Aorta (tissue), 5 donors: ENCODE measurements at regions not wholly inside any gene's neighbourhood (a gene's known extent, or its start where the extent isn't known, plus 50 kb on each side); places are given as distances from the start of the nearest gene placed in this dataset.
A peak's percentile ranks its signal among the peaks of the same experiment; 100 is the strongest.

Source experiments
- ATAC-seq: fragments of 200-7000 bp; cut with Tn5 transposase; one replicate; pipeline ENCODE4 v1.9.1; 2022; ENCODE audit warnings: moderate library complexity; ENCODE audit not compliant: low FRiP score
- DNase-seq, 2 donors: peaks; one replicate each; pipeline ENCODE4 v3.0.0-alpha.2; 2020
- H3K27ac ChIP-seq, 2 donors: one replicate each; pipeline ENCODE4 v1.5.1; 2013; ENCODE audit warnings: low read length in 2 of 2, mild to moderate bottlenecking in 2 of 2, moderate library complexity in 2 of 2, control low read depth in 1 of 2, inconsistent platforms in 1 of 2, low read depth in 1 of 2
- H3K27me3 ChIP-seq, 2 donors: one replicate each; pipeline ENCODE4 v1.6.1; 2013; ENCODE audit warnings: control low read depth in 1 of 2, low read length in 1 of 2, mild to moderate bottlenecking in 1 of 2, moderate library complexity in 1 of 2; ENCODE audit not compliant: insufficient read depth in 2 of 2, control insufficient read depth in 1 of 2
- H3K36me3 ChIP-seq, 2 donors: one replicate each; pipeline ENCODE4 v1.6.1; 2013; ENCODE audit warnings: control low read depth in 1 of 2, low read length in 1 of 2, mild to moderate bottlenecking in 1 of 2; ENCODE audit not compliant: insufficient read depth in 2 of 2, control insufficient read depth in 1 of 2
- H3K4me1 ChIP-seq, 2 donors: one replicate each; pipeline ENCODE4 v1.6.1; 2013; ENCODE audit warnings: low read length in 2 of 2, control low read depth in 1 of 2, mild to moderate bottlenecking in 1 of 2, moderate library complexity in 1 of 2; ENCODE audit not compliant: insufficient read depth in 2 of 2, control insufficient read depth in 1 of 2
- H3K4me3 ChIP-seq, 2 donors: one replicate each; pipeline ENCODE4 v1.5.1; 2013; ENCODE audit warnings: low read length in 2 of 2, control low read depth in 1 of 2, mild to moderate bottlenecking in 1 of 2
- H3K9me3 ChIP-seq: one replicate; pipeline ENCODE4 v1.6.1; 2013; ENCODE audit warnings: mild to moderate bottlenecking, low read length; ENCODE audit not compliant: control insufficient read depth
- WGBS, 2 donors: extraction: QIAGEN DNeasy Blood & Tissue Kit; methylation state at CpG; one replicate each; pipeline ENCODE4 v1.1.7; 2013; 5-methylcytosine and 5-hydroxymethylcytosine counted together
- intact Hi-C, 2 donors: fragments of 100-400 bp; cut with DNase I; formaldehyde crosslinking; loops; one replicate each; pipeline versions ENCODE4 v1.14.2 to v1.15.0; 2022
- donor health status: healthy with polysubstance abuse.
- donor health status: Bipolar disorder and iron deficiency.
- donor health status: DM: no; HTN: no; CAD: no.
- donor health status: DM: no; HTN: no; CAD: no.
- donor health status: DM: yes; HTN: yes; CAD: no.

DNA sequence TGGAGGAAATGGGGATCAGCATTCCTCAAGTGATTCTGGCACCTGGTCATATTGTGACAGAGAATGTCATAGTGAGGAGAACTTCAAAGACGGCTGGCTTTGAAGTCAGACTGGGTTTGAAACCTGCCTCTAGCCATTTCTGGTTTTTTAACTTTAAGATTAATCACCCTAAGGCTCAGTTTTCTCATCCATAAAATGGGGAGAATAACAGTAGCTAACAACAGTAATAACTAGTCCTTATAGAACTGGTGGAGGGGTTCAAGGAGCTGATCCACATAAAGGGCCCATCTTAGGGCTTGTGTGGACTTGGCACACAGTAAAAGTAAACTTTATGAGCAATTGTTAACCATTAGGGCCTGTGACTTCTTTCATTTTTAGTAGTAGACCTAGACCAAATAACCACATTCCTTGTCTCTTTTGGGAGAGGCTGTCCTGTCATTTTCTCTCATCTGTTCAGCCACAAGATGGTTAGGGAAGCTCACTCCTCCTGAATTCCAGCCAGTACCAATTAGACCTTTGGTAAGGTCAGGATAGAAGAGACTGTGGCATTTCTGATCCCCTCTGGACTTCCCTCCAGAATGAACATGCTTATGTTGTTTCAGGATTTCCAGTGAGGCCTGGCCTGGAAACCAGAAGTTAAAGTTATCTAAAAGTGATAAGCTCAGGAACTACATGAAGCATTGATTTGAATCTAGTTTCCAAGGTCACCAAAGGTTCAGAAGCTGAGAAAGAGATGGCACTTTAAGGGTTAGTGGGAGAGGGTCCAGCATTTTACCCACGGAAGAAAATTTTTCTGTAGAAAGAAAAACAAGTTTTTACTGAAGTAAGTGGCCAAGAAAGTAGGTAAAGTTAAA, 159.3 kb upstream of the DPH6 start:
- DNase-seq, result no peak
- intact Hi-C loops, result no loop called here
- Histone ChIP-seq H3K36me3 (no peaks in the 10 kb centered on the region), H3K4me1 (peaks cover 0 to 2% of the 10 kb centered on the region in 2 donors), H3K27ac (no peak overlapping the region), H3K9me3 (no peaks in the 10 kb centered on the region), H3K27me3 (no peaks in the 10 kb centered on the region), H3K4me3 (no peak overlapping the region)
- ATAC-seq, result no peak
- WGBS, 2 donors, result 49 to 50% methylated on average over 2 of the region's 2 CpGs

DNA sequence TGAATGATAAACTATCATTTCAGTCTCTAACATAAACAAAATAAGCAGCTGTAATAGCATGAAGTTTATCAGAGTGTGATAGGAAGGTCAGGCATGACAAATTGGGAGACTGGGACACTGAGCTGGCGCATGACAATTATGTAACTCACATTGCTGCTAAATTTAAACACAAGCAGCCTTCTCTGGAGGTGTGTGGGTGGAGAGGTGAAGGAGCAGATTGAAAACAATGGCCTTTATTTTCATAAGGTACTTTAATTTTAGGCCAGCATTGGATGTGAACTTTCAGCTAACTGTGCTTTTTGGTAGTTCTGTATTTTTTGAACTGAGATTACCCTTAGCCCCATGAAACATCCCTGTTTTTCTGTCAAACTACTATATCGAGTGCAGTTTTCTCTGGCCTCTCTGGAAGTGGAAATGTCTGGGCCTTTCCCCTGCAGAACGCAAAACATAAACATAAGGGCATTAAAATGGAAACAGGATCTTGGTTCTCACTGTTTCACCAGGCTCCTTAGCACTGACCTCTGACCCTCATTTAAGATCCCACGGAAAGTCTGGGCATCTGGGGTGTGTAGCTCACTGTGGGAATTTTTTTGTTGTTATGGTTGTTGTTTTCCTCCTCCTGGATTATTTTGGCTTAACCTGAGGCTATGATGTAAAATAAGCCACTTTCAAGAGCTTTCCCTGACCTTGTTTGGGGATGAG, 160.1 kb upstream of the DPH6 start:
- 29 to 31% methylated on average over 4 of the region's 4 CpGs for WGBS, 2 donors
- DNase-seq (no peak), ATAC-seq (peak; percentile 68)
- intact Hi-C loops, result no loop called here
- Histone ChIP-seq H3K9me3 (no peaks in the 10 kb centered on the region), H3K36me3 (no peaks in the 10 kb centered on the region), H3K4me1 (peaks cover 0 to 2% of the 10 kb centered on the region in 2 donors), H3K27me3 (no peaks in the 10 kb centered on the region), H3K4me3 (no peak overlapping the region), H3K27ac (no peak overlapping the region)

DNA sequence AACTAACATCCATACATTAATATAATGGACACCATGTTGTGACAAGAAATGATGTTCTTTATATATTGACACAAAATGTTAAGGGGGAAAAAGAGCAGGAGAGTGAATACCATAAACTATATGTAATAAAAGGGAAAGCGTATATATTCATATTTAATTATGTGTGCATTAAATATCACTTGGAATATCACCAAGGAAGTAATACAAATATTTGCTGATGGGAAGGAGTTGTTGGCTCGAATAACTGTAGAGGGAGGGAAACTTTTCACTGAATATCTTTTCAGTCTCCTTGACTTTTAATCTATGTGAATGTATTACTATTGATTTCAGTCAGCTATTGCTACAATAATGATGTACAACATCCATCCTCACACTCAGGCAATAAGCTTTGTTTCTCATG, 167.0 kb upstream of the DPH6 start:
- Histone ChIP-seq H3K36me3 (no peaks in the 10 kb centered on the region), H3K4me1 (no peaks in the 10 kb centered on the region)
- 89 to 91% methylated on average over 2 of the region's 2 CpGs for WGBS, 2 donors

DNA sequence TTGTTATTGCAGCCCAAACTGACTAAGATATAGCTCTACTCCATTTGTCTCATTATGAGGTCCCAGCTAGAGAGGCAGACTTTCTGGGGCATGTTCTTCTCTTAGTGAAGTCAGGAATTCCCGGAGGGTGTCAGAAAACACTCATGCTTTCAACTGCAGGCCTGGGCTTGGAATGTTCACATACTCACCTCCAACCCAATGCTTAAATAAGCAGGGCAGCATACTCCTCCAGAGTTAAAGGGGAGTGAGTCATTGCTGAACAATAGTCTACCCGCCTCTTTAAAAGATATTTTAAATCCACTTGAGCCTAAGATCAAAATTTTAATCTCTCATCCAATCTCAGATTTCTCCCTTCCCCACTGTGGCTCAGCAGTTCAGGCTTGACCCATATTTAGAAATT, 167.8 kb upstream of the DPH6 start:
- Histone ChIP-seq H3K27me3 (no peaks in the 10 kb centered on the region), H3K27ac (no peak overlapping the region), H3K4me1 (no peaks in the 10 kb centered on the region), H3K4me3 (no peak overlapping the region), H3K36me3 (no peaks in the 10 kb centered on the region), H3K9me3 (no peaks in the 10 kb centered on the region)
- DNase-seq (no peak), ATAC-seq (no peak)
- intact Hi-C loops, result no loop called here
- 50 to 53% methylated on average over 2 of the region's 2 CpGs for WGBS, 2 donors

More for the DNA sequence above, 167.0 kb upstream of the DPH6 start:
- no peaks in the 10 kb centered on the region for H3K9me3 ChIP-seq
- intact Hi-C loops, result no loop called here
- no peaks in the 10 kb centered on the region for H3K27me3 ChIP-seq
- ATAC-seq, result no peak
- DNase-seq, result no peak
- H3K27ac ChIP-seq, result no peak overlapping the region
- no peak overlapping the region for H3K4me3 ChIP-seq

DNA sequence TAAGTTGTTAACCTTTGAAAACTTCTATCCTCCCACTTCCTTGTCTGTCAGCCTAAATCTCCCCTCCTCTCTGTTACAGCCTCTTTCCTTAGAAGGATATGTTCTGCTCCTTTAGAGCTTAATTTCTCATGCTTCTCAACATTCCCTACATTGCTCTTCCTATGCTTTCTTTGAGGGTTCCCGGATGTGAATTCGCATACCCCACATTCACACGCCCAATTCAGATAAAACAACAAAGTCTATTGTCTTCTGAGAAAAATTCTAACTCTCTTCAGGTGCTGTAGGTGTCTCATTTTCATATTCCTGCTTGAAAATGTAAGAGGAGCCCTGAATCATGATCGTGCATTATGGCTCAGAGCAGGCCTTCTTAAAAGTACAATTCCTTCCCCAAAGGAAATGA, 171.8 kb upstream of the DPH6 start:
- Histone ChIP-seq H3K36me3 (no peaks in the 10 kb centered on the region), H3K4me3 (no peak overlapping the region), H3K27me3 (no peaks in the 10 kb centered on the region), H3K4me1 (no peaks in the 10 kb centered on the region), H3K27ac (no peak overlapping the region), H3K9me3 (no peaks in the 10 kb centered on the region)
- no peak for DNase-seq
- intact Hi-C loops, result no loop called here
- WGBS, 2 donors, result 83% methylated on average over 4 of the region's 4 CpGs
- ATAC-seq, result no peak

DNA sequence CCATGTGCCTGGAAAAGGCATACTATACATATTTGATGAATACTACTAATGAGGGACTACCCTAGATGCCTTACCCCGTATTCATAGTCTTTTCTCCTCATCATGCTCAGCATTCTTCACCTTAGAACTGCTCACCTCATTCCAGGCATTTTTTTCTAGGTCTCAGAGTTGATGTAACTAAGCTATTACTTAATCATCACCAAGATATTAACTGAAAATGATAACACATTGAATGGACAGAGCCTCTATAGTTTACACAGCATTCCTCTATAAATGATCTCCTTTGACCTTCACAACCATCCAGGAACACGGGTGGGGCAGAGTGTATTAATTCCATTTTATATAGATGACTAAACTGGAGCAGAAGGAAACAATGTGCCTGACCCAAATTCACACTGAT, 174.1 kb upstream of the DPH6 start:
- no peaks in the 10 kb centered on the region for H3K4me1 ChIP-seq
- H3K36me3 ChIP-seq, result no peaks in the 10 kb centered on the region
- intact Hi-C loops, result no loop called here
- no peaks in the 10 kb centered on the region for H3K9me3 ChIP-seq
- no peak overlapping the region for H3K27ac ChIP-seq
- DNase-seq (no peak), ATAC-seq (no peak)
- 70 to 93% methylated on average over 2 of the region's 2 CpGs for WGBS, 2 donors
- H3K27me3 ChIP-seq, result no peaks in the 10 kb centered on the region
- no peak overlapping the region for H3K4me3 ChIP-seq

DNA sequence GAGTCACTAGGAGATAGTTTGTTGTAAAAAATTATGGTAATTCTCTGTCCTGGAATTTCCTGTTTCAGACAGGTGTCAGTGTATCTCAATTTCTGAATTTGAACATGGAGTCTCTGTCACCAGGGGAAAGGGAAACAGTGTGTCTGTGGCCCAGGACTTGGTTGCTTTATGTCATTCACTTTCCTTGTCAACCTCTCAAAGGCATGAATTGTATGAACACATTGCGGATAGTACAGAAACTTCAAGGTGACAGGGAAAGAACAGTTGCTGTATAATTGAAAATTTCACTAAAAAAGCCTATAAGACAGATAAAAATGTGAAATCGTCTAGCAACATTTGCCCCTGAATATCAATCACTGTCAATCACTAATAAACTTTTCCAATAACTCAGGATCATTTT, 175.0 kb upstream of the DPH6 start:
- no peaks in the 10 kb centered on the region for H3K36me3 ChIP-seq
- H3K27ac ChIP-seq, result no peak overlapping the region
- 94% methylated on average over 2 of the region's 2 CpGs for WGBS, 2 donors
- H3K27me3 ChIP-seq, result no peaks in the 10 kb centered on the region
- H3K9me3 ChIP-seq, result no peaks in the 10 kb centered on the region
- intact Hi-C loops, result no loop called here
- ATAC-seq (no peak), DNase-seq (no peak)
- H3K4me1 ChIP-seq, result no peaks in the 10 kb centered on the region
- no peak overlapping the region for H3K4me3 ChIP-seq

DNA sequence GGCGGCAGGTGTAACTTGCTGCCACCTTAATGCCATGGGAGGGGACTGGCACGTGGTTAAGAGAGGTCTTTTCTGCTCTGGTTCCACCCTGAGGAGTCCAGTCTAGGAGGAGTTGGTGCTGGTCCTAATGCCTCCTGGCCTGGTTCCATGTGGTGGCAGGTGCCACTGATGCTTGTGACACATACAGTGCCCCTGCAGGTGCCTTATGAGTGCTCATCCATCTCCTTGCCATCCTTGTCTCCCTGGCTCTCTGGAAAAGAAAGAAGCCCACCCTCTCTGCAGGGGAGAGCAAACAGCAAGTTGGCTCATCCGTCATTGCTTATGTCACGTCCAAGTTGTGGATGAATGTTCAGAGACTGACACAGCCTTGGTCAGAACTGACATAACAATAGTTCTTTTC, 175.8 kb upstream of the DPH6 start:
- H3K4me3 ChIP-seq, result no peak overlapping the region
- ATAC-seq (no peak), DNase-seq (no peak)
- no peaks in the 10 kb centered on the region for H3K9me3 ChIP-seq
- no peaks in the 10 kb centered on the region for H3K4me1 ChIP-seq
- 86 to 87% methylated on average over 4 of the region's 4 CpGs for WGBS, 2 donors
- intact Hi-C loops, result no loop called here
- H3K27me3 ChIP-seq, result no peaks in the 10 kb centered on the region
- H3K36me3 ChIP-seq, result no peaks in the 10 kb centered on the region
- no peak overlapping the region for H3K27ac ChIP-seq

DNA sequence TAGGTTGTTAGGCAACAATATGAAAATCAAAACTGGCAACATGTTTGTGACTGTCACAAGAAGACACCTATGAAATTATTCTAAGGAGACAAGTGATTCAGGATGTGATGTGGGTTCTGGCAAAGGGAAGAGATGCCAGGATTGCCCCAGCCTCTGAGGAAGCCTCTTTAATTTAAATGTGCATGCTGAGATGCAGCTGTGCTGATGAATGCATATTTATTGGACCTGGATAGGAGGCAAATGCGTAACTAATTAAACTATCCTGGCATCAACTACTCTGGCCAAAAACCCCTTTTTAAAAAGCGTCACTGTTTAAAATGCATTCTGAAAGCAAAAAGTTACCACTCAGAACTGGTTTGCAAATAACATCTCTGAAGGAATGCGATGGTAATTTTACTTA, 176.5 kb upstream of the DPH6 start:
- no peaks in the 10 kb centered on the region for H3K36me3 ChIP-seq
- no peak overlapping the region for H3K4me3 ChIP-seq
- H3K4me1 ChIP-seq, result no peaks in the 10 kb centered on the region
- ATAC-seq (no peak), DNase-seq (no peak)
- H3K27ac ChIP-seq, result no peak overlapping the region
- intact Hi-C loops, result no loop called here
- no peaks in the 10 kb centered on the region for H3K9me3 ChIP-seq
- 46 to 51% methylated on average over 3 of the region's 3 CpGs for WGBS, 2 donors
- no peaks in the 10 kb centered on the region for H3K27me3 ChIP-seq
